ENCODE measurements at regions not wholly inside any gene's neighbourhood (a gene's known extent, or its start where the extent isn't known, plus 50 kb on each side); places are given as distances from the start of the nearest gene placed in this dataset.

GRCh38 chr5:173759691-173760090 is 128.5 kb upstream of the CPEB4 start:
- TF ChIP-seq, protein P1, sequence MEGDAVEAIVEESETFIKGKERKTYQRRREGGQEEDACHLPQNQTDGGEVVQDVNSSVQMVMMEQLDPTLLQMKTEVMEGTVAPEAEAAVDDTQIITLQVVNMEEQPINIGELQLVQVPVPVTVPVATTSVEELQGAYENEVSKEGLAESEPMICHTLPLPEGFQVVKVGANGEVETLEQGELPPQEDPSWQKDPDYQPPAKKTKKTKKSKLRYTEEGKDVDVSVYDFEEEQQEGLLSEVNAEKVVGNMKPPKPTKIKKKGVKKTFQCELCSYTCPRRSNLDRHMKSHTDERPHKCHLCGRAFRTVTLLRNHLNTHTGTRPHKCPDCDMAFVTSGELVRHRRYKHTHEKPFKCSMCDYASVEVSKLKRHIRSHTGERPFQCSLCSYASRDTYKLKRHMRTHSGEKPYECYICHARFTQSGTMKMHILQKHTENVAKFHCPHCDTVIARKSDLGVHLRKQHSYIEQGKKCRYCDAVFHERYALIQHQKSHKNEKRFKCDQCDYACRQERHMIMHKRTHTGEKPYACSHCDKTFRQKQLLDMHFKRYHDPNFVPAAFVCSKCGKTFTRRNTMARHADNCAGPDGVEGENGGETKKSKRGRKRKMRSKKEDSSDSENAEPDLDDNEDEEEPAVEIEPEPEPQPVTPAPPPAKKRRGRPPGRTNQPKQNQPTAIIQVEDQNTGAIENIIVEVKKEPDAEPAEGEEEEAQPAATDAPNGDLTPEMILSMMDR (IDR thresholded peaks at IDR 0.05 in 2 of 3, conservative IDR thresholded peaks at IDR 0.05 in 1 of 3; ENCODE audit: insufficient read depth in 2 of 3, low read depth in 1 of 3, low read length in 3 of 3): no peak
- TF ChIP-seq TBP (optimal IDR thresholded peaks at IDR 0.05; ENCODE audit: low read depth, low read length) (no peak), RNF219 (CRISPR knock-in tag; IDR thresholded peaks at IDR 0.05) (no peak), PCBP2 (IDR thresholded peaks at IDR 0.05; ENCODE audit: low read depth, low read length, poor library complexity, severe bottlenecking) (no peak)

All from K562 (cell line).